ENCODE measurements at regions not wholly inside any gene's neighbourhood (a gene's known extent, or its start where the extent isn't known, plus 50 kb on each side); places are given as distances from the start of the nearest gene placed in this dataset.
"Not testable (repeated sequence)": the region's sequence is repeated elsewhere in the genome, so short reads cannot be mapped to it uniquely, and the experiment has no call there.

DNA sequence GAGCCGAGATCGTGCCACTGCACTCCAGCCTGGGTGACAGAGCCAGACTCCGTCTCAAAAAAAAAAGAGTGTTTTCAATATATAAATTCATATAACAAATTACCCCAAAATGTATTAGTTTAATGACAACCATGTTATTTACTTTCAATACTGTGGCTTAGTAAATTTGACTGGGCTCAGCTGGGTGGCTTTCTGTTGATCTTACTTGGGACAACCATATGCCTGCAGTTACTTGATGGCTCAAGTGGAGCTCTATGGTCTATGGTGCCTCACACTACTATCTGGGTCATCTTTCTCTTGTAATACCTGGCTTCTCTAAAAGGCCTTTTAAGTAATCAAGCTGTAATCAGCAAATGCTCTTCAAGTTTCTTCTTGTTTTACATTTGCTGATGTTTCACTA is 341.5 kb upstream of the SPHKAP start:
- H3K4me3 Mint-ChIP-seq: no peak overlapping the region
- no peaks in the 10 kb centered on the region for H3K36me3 Mint-ChIP-seq (ENCODE audit: low read depth)
- H3K27me3 Mint-ChIP-seq (ENCODE audit: low read depth): no peaks in the 10 kb centered on the region
- no peaks in the 10 kb centered on the region for H3K4me1 Mint-ChIP-seq (ENCODE audit: low read depth)
- no peak overlapping the region for H3K27ac Mint-ChIP-seq
- peaks cover 6% of the 10 kb centered on the region for H3K9me3 Mint-ChIP-seq

DNA sequence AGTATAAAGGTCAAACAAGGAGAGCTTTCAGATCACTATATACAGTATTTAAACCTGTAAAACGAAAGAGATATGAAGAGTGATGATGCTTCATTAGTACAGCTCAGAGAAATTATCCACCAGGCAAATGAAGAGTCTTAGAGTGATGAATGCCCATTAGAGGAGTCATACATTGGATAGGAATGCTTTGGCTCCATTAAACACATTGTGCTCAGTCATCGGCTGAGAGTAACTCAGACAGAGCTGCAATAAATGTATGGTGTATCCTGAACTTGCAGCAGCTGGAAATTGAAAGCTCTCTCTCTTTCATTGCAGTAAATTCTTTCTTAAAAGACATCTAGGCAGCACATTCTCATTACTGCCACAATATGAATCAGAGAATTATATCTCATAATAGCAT is 340.8 kb upstream of the SPHKAP start:
- no peaks in the 10 kb centered on the region for H3K27me3 Mint-ChIP-seq (ENCODE audit: low read depth)
- no peak overlapping the region for H3K4me3 Mint-ChIP-seq
- no peaks in the 10 kb centered on the region for H3K36me3 Mint-ChIP-seq (ENCODE audit: low read depth)
- H3K9me3 Mint-ChIP-seq: peaks cover 6% of the 10 kb centered on the region
- no peaks in the 10 kb centered on the region for H3K4me1 Mint-ChIP-seq (ENCODE audit: low read depth)
- no peak overlapping the region for H3K27ac Mint-ChIP-seq

DNA sequence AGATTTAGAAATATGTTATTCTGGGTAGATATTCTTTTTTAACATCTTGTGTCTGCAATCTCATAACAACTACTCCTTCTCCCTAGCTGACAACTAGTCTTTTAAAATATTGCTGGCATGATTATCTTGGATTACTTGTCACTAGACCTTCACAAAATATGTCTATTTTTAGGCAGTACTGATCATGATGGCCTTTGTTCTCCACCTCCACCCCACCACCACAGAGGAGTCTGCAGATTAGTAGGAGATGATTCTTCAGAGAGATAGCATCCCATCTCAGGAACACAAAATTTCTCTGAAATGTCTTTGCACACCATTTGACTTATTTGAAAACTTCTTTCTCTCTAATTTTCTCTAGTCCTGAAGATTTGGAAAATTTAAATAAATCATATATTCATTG is 338.1 kb upstream of the SPHKAP start:
- Mint-ChIP-seq H3K4me3 (no peak overlapping the region), H3K36me3 (ENCODE audit: low read depth) (no peaks in the 10 kb centered on the region), H3K27ac (no peak overlapping the region), H3K27me3 (ENCODE audit: low read depth) (no peaks in the 10 kb centered on the region), H3K4me1 (ENCODE audit: low read depth) (no peaks in the 10 kb centered on the region), H3K9me3 (peaks cover 14% of the 10 kb centered on the region)

DNA sequence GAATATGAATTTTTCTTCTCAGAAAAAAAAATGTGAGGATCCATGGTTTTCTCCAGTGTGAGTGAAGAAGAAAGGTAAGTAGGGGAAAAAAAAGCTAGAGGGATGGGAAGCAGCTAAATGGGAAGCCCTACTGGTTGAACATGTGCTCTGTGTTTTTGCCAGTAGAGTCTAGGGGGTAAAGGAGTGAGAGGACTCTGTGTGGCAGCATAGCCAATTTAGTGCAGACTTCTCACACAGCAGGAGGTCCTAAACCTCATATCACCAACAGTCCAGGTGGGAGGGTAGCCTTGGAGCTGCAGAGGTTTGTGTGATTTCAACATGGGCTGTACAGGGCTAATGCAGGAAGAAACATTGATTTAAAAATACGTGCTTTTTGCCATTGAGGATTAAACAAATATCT is 334.5 kb upstream of the SPHKAP start:
- peaks cover 17% of the 10 kb centered on the region for H3K9me3 Mint-ChIP-seq
- H3K27me3 Mint-ChIP-seq (ENCODE audit: low read depth): no peaks in the 10 kb centered on the region
- no peaks in the 10 kb centered on the region for H3K36me3 Mint-ChIP-seq (ENCODE audit: low read depth)
- no peak overlapping the region for H3K4me3 Mint-ChIP-seq
- H3K27ac Mint-ChIP-seq: no peak overlapping the region
- H3K4me1 Mint-ChIP-seq (ENCODE audit: low read depth): no peaks in the 10 kb centered on the region

DNA sequence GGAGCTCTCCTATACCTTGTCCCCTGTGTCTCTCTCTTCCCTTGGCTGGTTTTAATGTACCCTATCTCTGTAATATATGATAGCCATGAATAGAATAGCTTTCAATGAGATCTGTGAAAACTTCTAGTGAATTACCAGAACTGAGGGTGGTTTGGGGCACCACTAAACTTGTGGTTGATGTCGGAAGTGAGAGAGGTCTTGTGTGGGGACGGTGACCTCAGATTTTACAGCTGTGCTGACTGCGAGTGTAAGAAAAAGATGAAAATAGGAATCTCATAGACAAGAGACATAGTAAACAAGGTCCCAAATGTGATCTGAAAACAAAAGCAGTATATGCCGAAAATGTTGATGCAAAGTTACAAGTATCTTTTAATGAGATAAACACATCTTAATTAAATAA is 332.0 kb upstream of the SPHKAP start:
- H3K36me3 Mint-ChIP-seq (ENCODE audit: low read depth); H3K27me3 Mint-ChIP-seq (ENCODE audit: low read depth); H3K4me1 Mint-ChIP-seq (ENCODE audit: low read depth); H3K27ac Mint-ChIP-seq; H3K4me3 Mint-ChIP-seq: not testable (repeated sequence)
- peaks cover 18% of the 10 kb centered on the region for H3K9me3 Mint-ChIP-seq

DNA sequence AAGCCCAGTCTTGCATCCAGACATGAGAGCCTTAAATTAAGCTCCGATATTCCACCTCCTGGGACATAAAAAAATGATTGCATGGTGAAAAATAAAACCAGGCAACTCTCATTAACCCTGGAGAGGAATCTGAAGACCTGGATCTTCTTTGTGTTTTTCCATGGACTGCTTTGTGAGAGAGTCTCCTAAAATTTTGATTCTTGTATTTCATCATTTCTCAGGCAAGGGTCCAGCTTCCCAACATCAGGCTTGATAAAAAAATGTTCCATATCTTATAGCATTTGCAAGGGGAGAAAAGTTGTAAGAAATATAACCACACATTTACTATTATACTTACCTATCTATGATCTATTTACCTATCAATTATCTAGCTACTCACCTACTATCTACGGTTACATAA is 327.5 kb upstream of the SPHKAP start:
- H3K27me3 Mint-ChIP-seq (ENCODE audit: low read depth): no peaks in the 10 kb centered on the region
- H3K4me1 Mint-ChIP-seq (ENCODE audit: low read depth): no peaks in the 10 kb centered on the region
- no peak overlapping the region for H3K27ac Mint-ChIP-seq
- H3K4me3 Mint-ChIP-seq: no peak overlapping the region
- no peaks in the 10 kb centered on the region for H3K36me3 Mint-ChIP-seq (ENCODE audit: low read depth)
- peaks cover 22% of the 10 kb centered on the region for H3K9me3 Mint-ChIP-seq

DNA sequence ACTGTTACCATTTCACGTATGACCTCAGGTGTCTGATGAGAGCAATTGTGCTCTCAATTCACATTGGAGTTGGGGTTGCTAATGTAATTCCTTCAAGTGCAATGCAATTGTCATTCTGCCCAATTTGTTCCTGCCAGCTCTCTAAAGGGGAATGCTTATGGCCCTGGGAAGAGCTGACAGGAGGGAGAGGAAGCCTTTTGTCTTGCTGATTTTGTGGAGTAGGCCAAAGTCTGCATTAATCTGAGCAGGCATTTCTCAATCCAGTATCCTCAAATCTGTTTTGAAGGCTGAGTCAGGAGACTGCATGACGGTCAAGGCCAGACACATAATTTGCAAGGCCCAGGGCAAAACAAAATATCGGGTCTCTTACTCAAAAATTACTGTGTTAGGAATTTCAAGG is 326.4 kb upstream of the SPHKAP start:
- Mint-ChIP-seq H3K9me3 (peaks cover 22% of the 10 kb centered on the region), H3K4me1 (ENCODE audit: low read depth) (no peaks in the 10 kb centered on the region), H3K27me3 (ENCODE audit: low read depth) (no peaks in the 10 kb centered on the region), H3K36me3 (ENCODE audit: low read depth) (no peaks in the 10 kb centered on the region), H3K4me3 (no peak overlapping the region), H3K27ac (no peak overlapping the region)

DNA sequence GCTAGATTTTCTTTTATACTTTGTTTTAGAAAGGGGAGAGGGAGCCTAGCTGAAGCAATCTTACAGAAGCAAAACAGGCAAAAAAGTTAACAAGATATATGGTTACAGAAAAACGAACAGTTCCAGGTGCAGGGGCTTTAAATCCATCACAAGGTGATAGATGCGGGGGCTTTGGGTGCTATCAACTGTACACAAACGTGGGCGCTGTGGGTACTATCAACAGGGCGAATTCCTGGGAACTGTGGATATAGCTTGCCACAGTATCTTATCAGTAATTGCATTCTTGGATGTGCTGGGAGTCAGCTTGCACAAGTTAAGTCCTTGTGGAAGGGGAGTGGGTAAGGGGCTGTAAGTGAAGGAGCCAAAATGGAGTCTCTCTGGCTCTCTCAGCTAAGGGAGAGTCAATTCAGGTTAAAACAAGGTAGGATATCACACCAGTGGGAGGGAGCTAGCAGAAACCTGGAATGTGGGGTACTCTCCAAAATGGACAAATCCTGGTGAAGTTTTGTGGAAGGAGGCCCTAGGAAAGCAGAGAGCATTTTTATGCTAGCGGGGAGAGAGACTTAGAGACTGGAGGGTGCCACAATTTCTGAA is 325.8 kb upstream of the SPHKAP start:
- peaks cover 22% of the 10 kb centered on the region for H3K9me3 Mint-ChIP-seq
- H3K36me3 Mint-ChIP-seq (ENCODE audit: low read depth): no peaks in the 10 kb centered on the region
- H3K27ac Mint-ChIP-seq: no peak overlapping the region
- H3K4me3 Mint-ChIP-seq: no peak overlapping the region
- H3K27me3 Mint-ChIP-seq (ENCODE audit: low read depth): no peaks in the 10 kb centered on the region
- H3K4me1 Mint-ChIP-seq (ENCODE audit: low read depth): no peaks in the 10 kb centered on the region

DNA sequence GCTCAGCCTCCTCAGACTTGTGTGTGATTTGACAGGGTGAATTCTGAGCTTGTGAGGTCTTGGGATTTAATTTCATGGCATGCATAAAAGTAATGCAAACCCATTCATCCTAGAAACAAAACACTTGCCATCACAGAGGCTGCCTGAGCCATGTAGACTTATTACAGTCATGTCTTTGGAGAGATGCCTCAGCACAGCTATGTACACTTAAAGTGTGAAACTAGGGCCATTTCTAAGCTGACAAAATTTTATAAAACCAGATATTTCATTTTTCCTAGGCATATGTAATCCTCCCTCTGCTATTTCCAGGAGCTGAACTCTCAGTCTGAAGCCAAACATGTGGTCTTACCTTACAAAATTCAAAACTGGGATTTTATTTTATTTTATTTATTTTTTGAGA is 322.2 kb upstream of the SPHKAP start:
- Mint-ChIP-seq H3K36me3 (ENCODE audit: low read depth) (no peaks in the 10 kb centered on the region), H3K27ac (no peak overlapping the region), H3K4me1 (ENCODE audit: low read depth) (no peaks in the 10 kb centered on the region), H3K27me3 (ENCODE audit: low read depth) (no peaks in the 10 kb centered on the region), H3K9me3 (peaks cover 16% of the 10 kb centered on the region), H3K4me3 (no peak overlapping the region)

DNA sequence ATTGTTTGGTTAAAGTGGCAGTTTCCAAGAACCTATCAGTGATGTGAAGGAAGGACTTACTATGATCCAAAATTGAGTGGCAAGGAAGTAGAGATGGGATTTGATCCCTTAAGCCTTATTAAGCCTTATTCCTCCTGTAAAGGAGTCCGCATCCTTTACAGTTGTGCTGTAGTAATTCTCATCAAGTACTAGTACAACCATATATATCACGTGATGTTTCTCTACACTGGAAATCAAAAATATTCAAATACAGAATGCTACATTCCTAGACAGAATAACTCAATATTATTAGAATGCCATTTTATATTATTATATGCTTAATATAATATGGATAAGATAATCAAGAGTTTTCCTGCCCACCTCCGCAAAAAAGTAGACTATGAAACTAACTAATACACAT is 312.4 kb upstream of the SPHKAP start:
- no peaks in the 10 kb centered on the region for H3K36me3 Mint-ChIP-seq (ENCODE audit: low read depth)
- no peaks in the 10 kb centered on the region for H3K27me3 Mint-ChIP-seq (ENCODE audit: low read depth)
- H3K4me1 Mint-ChIP-seq (ENCODE audit: low read depth): no peaks in the 10 kb centered on the region
- H3K27ac Mint-ChIP-seq: no peak overlapping the region
- H3K9me3 Mint-ChIP-seq: peaks cover under 1% of the 10 kb centered on the region
- no peak overlapping the region for H3K4me3 Mint-ChIP-seq

DNA sequence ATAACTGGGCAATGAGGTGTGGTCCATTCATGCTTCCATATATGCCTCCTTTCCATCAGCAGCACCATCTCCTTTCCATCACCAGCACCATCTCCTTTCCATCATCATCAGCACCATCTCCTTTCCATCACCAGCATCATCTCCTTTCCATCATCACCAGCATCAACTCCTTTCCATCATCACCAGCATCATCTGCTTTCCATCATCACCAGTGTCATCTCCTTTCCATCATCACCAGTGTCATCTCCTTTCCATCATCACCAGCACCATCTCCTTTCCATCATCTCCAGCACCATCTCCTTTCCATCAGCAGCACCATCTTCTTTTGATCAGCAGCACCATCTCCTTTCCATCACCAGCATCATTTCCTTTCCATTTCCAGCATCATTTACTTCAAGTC is 297.5 kb upstream of the SPHKAP start:
- H3K27ac Mint-ChIP-seq: no peak overlapping the region
- H3K4me1 Mint-ChIP-seq (ENCODE audit: low read depth): no peaks in the 10 kb centered on the region
- H3K4me3 Mint-ChIP-seq: no peak overlapping the region
- H3K9me3 Mint-ChIP-seq: peaks cover 11% of the 10 kb centered on the region
- H3K27me3 Mint-ChIP-seq (ENCODE audit: low read depth): no peaks in the 10 kb centered on the region
- no peaks in the 10 kb centered on the region for H3K36me3 Mint-ChIP-seq (ENCODE audit: low read depth)

DNA sequence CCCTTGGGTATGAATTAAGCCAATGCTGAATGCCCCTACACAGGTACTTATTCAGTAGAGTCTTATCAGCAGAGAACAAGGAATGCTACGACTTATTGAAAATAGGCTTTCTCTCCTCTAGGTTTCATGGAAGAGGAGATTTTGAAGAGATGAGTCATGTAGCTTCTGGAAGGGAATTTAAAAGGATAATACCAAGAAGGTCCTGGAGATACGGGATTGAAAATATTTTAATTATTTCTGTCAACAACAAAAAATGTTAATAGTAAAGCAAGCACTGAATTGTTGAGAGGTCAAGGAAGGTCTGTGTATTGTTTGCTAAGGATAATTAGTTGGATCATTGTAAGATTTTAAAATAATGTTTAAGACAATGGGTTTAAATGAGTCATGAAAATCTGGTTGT is 293.0 kb upstream of the SPHKAP start:
- Mint-ChIP-seq H3K4me3 (no peak overlapping the region), H3K27me3 (ENCODE audit: low read depth) (no peaks in the 10 kb centered on the region), H3K4me1 (ENCODE audit: low read depth) (no peaks in the 10 kb centered on the region), H3K36me3 (ENCODE audit: low read depth) (no peaks in the 10 kb centered on the region), H3K9me3 (peaks cover 20% of the 10 kb centered on the region), H3K27ac (no peak overlapping the region)

DNA sequence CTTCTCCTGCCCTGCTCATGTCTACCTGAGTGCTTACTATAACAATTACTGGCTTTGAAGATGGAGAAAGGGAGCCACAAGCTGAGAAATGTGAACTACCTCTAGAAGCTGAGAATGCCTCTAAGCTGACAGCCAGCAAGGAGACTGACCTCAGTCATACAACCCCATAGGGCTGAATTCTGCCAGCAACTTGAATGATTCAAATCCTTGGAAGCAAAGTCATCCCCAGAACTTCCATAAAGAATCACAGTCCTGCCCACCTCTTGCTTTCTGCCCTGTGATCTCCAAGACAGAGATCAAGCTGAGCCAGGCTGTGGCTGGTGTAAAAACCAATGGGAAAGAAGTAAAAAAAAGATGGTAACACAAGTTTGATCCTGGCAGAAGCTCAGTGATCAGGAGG is 288.2 kb upstream of the SPHKAP start:
- H3K27me3 Mint-ChIP-seq (ENCODE audit: low read depth): no peaks in the 10 kb centered on the region
- H3K4me1 Mint-ChIP-seq (ENCODE audit: low read depth): no peaks in the 10 kb centered on the region
- H3K4me3 Mint-ChIP-seq: no peak overlapping the region
- no peaks in the 10 kb centered on the region for H3K36me3 Mint-ChIP-seq (ENCODE audit: low read depth)
- no peak overlapping the region for H3K27ac Mint-ChIP-seq
- H3K9me3 Mint-ChIP-seq: peaks cover 16% of the 10 kb centered on the region

DNA sequence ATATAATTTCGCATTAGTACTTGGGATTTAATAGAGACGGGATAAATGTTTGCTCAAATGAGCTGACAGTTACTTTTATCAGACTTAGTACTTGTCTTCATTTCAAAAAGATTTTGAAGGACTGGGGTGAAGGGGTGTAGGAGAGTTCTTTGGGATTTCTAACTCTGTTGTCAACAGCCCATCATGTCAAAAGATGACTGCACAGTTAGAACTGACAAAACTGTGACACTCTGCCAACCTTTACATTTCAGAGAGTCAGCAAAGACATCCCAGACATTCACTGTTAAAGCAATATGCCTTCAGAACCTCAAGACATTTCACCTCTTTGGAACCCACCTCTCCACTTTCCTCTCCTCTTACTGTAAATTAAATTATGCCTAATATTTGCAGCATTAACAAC is 285.4 kb upstream of the SPHKAP start:
- H3K4me1 Mint-ChIP-seq (ENCODE audit: low read depth): no peaks in the 10 kb centered on the region
- no peak overlapping the region for H3K4me3 Mint-ChIP-seq
- no peak overlapping the region for H3K27ac Mint-ChIP-seq
- H3K9me3 Mint-ChIP-seq: peaks cover 22% of the 10 kb centered on the region
- no peaks in the 10 kb centered on the region for H3K27me3 Mint-ChIP-seq (ENCODE audit: low read depth)
- H3K36me3 Mint-ChIP-seq (ENCODE audit: low read depth): no peaks in the 10 kb centered on the region

DNA sequence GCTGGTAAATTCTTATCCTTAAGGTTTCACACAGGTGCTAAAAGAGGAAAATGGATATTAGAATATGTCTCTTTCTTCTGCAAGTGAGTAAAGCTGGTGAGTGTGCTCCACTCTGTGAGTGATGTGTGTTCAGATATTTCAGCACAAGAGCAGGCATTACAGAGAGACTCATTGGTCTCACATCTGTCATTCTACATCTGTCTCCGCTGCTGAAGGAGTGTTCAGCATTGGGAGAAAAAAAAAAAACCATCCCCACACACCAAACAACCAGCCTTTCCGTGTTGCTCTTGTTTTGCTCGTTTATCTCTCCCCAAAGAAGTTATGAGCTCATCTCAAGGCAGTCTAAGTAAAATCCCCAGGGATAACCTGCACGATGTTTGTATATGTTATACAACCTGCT is 283.9 kb upstream of the SPHKAP start:
- Mint-ChIP-seq H3K4me1 (ENCODE audit: low read depth) (no peaks in the 10 kb centered on the region), H3K4me3 (no peak overlapping the region), H3K27me3 (ENCODE audit: low read depth) (no peaks in the 10 kb centered on the region), H3K27ac (no peak overlapping the region), H3K9me3 (peaks cover 12% of the 10 kb centered on the region), H3K36me3 (ENCODE audit: low read depth) (no peaks in the 10 kb centered on the region)

DNA sequence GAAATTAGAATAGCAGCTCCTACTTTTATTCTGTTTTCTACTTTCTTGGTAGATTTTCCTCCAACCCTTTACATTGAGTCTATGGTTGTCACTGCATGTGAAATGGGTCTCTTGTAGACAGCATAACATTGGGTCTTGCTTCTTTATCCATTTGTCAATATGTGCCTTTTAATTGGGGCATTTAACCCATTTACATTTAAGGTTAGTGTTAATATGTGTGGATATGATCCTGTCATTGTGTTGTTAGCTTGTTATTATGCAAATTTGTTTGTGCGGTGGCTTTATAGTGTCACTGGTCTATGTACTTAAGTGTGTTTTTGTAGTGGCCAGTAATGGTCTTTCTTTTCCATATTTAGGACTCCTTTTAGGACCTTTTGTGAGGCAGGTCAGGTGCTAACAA is 276.9 kb upstream of the SPHKAP start:
- H3K9me3 Mint-ChIP-seq: peaks cover 68% of the 10 kb centered on the region
- H3K4me1 Mint-ChIP-seq (ENCODE audit: low read depth): no peaks in the 10 kb centered on the region

More for the DNA sequence above, 276.9 kb upstream of the SPHKAP start:
- no peaks in the 10 kb centered on the region for H3K27me3 Mint-ChIP-seq (ENCODE audit: low read depth)
- no peak overlapping the region for H3K27ac Mint-ChIP-seq
- H3K36me3 Mint-ChIP-seq (ENCODE audit: low read depth): no peaks in the 10 kb centered on the region
- no peak overlapping the region for H3K4me3 Mint-ChIP-seq

Measured in T-helper 1 cell treated with Interleukin-12 subunit alpha and Interleukin-12 subunit beta and Interleukin-4 antibody, amounts not matched to agents 30 μg/mL and 1 μg/mL, for 36 hours (primary cell).